Lower leg skin (tissue), 3 donors: ENCODE measurements at regions not wholly inside any gene's neighbourhood (a gene's known extent, or its start where the extent isn't known, plus 50 kb on each side); places are given as distances from the start of the nearest gene placed in this dataset.

ENCODE experiments used
- POLR2A ChIP-seq, 2 donors: fragments of 450-650 bp; IDR thresholded peaks; one replicate each; pipeline ENCODE4 v1.6.1; 2016 to 2017; ENCODE audit warnings: antibody characterized with exemption in 2 of 2, mild to moderate bottlenecking in 1 of 2, moderate library complexity in 1 of 2
- TF ChIP-seq, protein P1 (sequence below), 3 donors: fragments of 450-650 bp; IDR thresholded peaks; one replicate each; pipeline ENCODE4 v1.5.1; 2016; ENCODE audit warnings: antibody characterized with exemption in 3 of 3, mild to moderate bottlenecking in 3 of 3, moderate library complexity in 2 of 3

DNA sequence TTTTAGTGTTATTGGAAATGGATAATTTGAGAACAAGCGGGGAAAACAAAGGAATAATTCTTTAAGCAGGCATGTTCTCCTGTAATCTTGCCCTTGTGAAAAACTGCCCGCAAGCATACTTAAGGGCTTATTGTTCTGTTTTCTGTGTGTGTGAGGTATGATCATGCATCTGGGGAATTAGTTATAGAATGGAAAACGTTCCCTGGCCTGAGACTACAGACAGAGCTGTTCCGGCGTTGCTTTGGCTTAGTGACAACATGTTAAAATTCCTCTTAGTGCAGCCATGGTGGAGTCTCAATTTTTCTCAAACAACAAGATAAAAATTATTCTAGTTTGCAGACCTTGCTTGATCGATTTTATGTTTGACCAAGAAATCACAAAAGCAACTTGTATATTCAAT is 560.2 kb upstream of the SPRY2 start:
- TF ChIP-seq, protein P1, sequence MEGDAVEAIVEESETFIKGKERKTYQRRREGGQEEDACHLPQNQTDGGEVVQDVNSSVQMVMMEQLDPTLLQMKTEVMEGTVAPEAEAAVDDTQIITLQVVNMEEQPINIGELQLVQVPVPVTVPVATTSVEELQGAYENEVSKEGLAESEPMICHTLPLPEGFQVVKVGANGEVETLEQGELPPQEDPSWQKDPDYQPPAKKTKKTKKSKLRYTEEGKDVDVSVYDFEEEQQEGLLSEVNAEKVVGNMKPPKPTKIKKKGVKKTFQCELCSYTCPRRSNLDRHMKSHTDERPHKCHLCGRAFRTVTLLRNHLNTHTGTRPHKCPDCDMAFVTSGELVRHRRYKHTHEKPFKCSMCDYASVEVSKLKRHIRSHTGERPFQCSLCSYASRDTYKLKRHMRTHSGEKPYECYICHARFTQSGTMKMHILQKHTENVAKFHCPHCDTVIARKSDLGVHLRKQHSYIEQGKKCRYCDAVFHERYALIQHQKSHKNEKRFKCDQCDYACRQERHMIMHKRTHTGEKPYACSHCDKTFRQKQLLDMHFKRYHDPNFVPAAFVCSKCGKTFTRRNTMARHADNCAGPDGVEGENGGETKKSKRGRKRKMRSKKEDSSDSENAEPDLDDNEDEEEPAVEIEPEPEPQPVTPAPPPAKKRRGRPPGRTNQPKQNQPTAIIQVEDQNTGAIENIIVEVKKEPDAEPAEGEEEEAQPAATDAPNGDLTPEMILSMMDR (IDR thresholded peaks at IDR 0.05), result no peak
- no peak for TF ChIP-seq POLR2A (IDR thresholded peaks at IDR 0.05)
